ENCODE measurements at regions not wholly inside any gene's neighbourhood (a gene's known extent, or its start where the extent isn't known, plus 50 kb on each side); places are given as distances from the start of the nearest gene placed in this dataset.

DNA sequence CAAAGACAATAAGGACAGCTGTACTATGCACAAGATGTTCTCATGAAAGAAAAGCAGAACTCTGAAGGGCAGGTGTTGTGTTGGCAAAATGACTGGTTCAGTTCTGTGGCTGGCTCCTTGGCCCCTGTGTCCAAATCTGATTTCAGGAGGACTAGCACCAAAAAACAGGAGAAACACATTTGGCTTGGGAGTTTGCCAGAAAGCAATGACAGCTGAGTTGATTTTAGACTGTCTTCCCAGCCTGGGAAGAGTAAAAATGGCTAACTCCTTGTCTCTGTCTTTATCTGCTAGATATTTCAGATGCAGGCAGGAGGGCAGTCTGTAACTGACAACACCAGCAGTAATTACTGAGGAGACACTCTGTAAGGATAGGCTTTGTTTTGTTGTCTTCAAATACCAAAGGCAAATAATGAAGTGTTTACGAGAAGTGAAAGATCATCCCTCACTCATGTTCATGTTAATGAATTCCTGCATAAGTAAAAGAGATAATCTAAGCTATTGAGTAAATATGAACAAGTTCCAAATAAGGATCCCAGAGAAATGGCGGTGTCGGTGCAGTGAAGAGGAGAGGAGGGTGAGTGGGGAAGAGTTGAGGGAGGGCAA, 989.0 kb downstream of the CDH11 start:
- Histone ChIP-seq H3K9me3 (ENCODE audit: severe bottlenecking) (no peaks in the 10 kb centered on the region), H3K27me3 (ENCODE audit: insufficient read depth, low read depth, severe bottlenecking) (no peaks in the 10 kb centered on the region), H3K36me3 (no peaks in the 10 kb centered on the region), H3K4me3 (ENCODE audit: low read depth, low read length) (no peak overlapping the region), H3K27ac (no peak overlapping the region)
- TF ChIP-seq, protein P1, sequence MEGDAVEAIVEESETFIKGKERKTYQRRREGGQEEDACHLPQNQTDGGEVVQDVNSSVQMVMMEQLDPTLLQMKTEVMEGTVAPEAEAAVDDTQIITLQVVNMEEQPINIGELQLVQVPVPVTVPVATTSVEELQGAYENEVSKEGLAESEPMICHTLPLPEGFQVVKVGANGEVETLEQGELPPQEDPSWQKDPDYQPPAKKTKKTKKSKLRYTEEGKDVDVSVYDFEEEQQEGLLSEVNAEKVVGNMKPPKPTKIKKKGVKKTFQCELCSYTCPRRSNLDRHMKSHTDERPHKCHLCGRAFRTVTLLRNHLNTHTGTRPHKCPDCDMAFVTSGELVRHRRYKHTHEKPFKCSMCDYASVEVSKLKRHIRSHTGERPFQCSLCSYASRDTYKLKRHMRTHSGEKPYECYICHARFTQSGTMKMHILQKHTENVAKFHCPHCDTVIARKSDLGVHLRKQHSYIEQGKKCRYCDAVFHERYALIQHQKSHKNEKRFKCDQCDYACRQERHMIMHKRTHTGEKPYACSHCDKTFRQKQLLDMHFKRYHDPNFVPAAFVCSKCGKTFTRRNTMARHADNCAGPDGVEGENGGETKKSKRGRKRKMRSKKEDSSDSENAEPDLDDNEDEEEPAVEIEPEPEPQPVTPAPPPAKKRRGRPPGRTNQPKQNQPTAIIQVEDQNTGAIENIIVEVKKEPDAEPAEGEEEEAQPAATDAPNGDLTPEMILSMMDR (IDR thresholded peaks at IDR 0.05; ENCODE audit: low read depth, low read length) = no peak
- DNase-seq = no peak

DNA sequence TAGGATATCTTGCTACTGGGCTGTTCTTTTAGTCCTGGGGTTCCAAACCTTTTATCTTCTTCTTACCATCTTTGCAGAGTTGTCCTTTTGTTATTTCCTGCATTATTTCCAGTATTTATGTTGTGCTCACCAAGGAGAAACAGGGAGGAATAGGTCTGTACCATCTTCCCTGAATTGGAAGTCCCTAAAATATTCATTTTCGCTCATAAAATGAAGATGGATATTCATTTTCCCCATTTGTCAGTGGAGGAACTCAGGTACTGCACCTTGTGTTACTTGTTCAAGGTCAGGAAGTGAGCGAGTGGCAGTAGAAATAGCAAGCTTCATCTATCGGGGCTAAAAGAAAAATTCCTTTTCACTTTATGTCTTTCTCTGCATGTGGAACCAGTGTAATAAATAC, 989.7 kb downstream of the CDH11 start:
- H3K27ac ChIP-seq = no peak overlapping the region
- H3K27me3 ChIP-seq (ENCODE audit: insufficient read depth, low read depth, severe bottlenecking) = no peaks in the 10 kb centered on the region
- no peak overlapping the region for H3K4me3 ChIP-seq (ENCODE audit: low read depth, low read length)
- no peaks in the 10 kb centered on the region for H3K36me3 ChIP-seq
- TF ChIP-seq, protein P1 (IDR thresholded peaks at IDR 0.05; ENCODE audit: low read depth, low read length) = no peak
- no peaks in the 10 kb centered on the region for H3K9me3 ChIP-seq (ENCODE audit: severe bottlenecking)
- DNase-seq = no peak

DNA sequence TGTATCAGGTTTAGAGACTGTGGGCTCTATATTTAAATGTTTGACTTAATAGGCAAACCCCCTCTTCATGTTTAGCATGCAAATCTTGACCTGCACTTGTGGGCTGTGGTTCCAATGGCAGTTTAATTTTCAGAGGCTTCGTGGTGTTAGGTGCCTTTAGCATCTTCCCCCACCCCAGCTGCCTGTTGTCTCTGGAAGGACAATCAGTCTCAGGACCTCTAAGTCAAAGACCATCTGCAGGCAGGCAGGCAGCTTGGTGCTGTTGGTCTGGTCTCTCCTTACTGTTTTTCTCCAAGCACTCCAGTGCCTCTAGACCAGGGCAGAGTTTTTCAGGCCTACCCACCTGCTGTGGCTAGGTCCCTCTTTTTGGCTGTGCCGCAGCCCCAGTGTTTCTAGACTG, 990.4 kb downstream of the CDH11 start:
- Histone ChIP-seq H3K4me3 (ENCODE audit: low read depth, low read length) (no peak overlapping the region), H3K27ac (no peak overlapping the region), H3K27me3 (ENCODE audit: insufficient read depth, low read depth, severe bottlenecking) (no peaks in the 10 kb centered on the region), H3K36me3 (no peaks in the 10 kb centered on the region), H3K9me3 (ENCODE audit: severe bottlenecking) (no peaks in the 10 kb centered on the region)
- DNase-seq = no peak
- TF ChIP-seq, protein P1 (IDR thresholded peaks at IDR 0.05; ENCODE audit: low read depth, low read length) = no peak

DNA sequence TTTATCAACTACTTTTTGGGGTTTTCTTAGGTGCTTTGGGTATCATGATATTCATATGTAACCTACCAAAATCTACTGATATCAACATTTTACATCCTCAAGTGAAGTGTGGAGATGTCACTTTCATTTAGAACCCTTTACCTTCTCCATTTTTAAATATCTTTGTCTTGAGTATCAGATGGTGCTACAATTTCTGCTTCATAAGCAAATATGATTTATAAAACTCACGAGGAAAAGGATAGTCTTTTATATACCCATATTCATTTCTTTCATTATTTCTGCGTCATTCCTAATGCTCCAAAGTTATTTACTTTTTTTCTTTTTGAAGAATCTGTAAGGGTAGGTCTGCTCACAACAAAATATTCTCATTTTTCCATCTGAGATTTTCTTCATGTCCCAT, 991.7 kb downstream of the CDH11 start:
- no peaks in the 10 kb centered on the region for H3K9me3 ChIP-seq (ENCODE audit: severe bottlenecking)
- TF ChIP-seq, protein P1 (IDR thresholded peaks at IDR 0.05; ENCODE audit: low read depth, low read length) = no peak

DNA sequence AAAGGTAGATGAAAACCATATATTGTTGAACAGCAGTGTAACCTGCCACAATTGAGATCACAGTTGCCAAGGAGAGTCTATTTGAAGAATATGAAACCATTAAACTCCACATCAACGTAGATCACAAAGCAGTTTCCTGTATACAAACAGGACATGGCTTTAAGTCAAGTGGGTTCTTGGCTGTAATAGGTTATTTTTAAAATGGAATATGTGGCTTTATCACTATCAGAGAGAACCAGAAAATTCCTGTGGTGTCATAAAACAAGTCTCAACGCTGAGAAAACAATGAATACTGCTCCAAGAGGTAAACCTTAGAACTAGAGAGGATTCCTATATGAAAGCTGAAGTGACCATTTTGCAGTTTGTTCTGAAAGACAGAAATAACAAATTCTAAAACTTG, 999.7 kb downstream of the CDH11 start:
- TF ChIP-seq, protein P1 (IDR thresholded peaks at IDR 0.05; ENCODE audit: low read depth, low read length) = no peak
- Histone ChIP-seq H3K4me3 (ENCODE audit: low read depth, low read length) (no peak overlapping the region), H3K9me3 (ENCODE audit: severe bottlenecking) (peaks cover 3% of the 10 kb centered on the region), H3K27me3 (ENCODE audit: insufficient read depth, low read depth, severe bottlenecking) (no peaks in the 10 kb centered on the region), H3K36me3 (no peaks in the 10 kb centered on the region), H3K27ac (no peak overlapping the region)
- no peak for DNase-seq

More for the DNA sequence above, 991.7 kb downstream of the CDH11 start:
- Histone ChIP-seq H3K27ac (no peak overlapping the region), H3K4me3 (ENCODE audit: low read depth, low read length) (no peak overlapping the region), H3K36me3 (no peaks in the 10 kb centered on the region), H3K27me3 (ENCODE audit: insufficient read depth, low read depth, severe bottlenecking) (no peaks in the 10 kb centered on the region)
- no peak for DNase-seq

DNA sequence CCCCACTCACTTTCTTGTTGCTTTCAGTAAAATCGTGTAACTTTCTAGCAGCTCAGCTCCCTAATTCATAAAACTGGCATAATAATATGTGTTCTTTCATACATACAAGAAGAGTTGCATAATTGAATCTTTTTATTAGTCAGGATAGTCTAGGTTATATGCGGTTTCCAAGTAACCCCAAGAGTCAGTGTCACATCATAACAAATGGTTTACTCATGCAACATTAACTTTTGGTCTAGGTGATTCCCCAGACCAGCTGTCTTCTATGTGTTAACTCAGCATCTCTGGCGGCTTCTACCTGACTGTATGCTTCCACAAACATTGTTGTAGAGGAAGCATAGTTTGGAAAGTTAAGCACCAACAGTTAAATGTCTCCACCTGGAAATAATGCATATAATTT, 1000.4 kb downstream of the CDH11 start:
- Histone ChIP-seq H3K4me3 (ENCODE audit: low read depth, low read length) (no peak overlapping the region), H3K27me3 (ENCODE audit: insufficient read depth, low read depth, severe bottlenecking) (no peaks in the 10 kb centered on the region), H3K27ac (no peak overlapping the region), H3K36me3 (no peaks in the 10 kb centered on the region), H3K9me3 (ENCODE audit: severe bottlenecking) (peaks cover 3% of the 10 kb centered on the region)
- DNase-seq = no peak
- TF ChIP-seq, protein P1 (IDR thresholded peaks at IDR 0.05; ENCODE audit: low read depth, low read length) = no peak
